ENCODE measurements at regions not wholly inside any gene's neighbourhood (a gene's known extent, or its start where the extent isn't known, plus 50 kb on each side); places are given as distances from the start of the nearest gene placed in this dataset.
"Not testable (repeated sequence)": the region's sequence is repeated elsewhere in the genome, so short reads cannot be mapped to it uniquely, and the experiment has no call there.

GRCh38 chr3:153356908-153357307, 194.9 kb downstream of the RAP2B start:
- H3K36me3 ChIP-seq (ENCODE audit: control insufficient read depth in 1 of 2, insufficient read depth in 2 of 2, low read length in 2 of 2): no peaks in the 10 kb centered on the region
- no peaks in the 10 kb centered on the region for H3K4me1 ChIP-seq (ENCODE audit: control insufficient read depth in 1 of 2, insufficient read depth in 2 of 2, low read length in 2 of 2)
- H3K27ac ChIP-seq (ENCODE audit: low read depth, low read length): no peak overlapping the region
- H3K9ac ChIP-seq (ENCODE audit: low read depth in 1 of 2, low read length in 2 of 2): no peak overlapping the region
- no peak overlapping the region for H3K4me3 ChIP-seq (ENCODE audit: low read depth in 1 of 2, low read length in 2 of 2)
- H3K9me3 ChIP-seq (ENCODE audit: control insufficient read depth in 1 of 2, low read length in 2 of 2): no peaks in the 10 kb centered on the region
- H3K27me3 ChIP-seq (ENCODE audit: control insufficient read depth in 1 of 2, insufficient read depth in 2 of 2, low read length in 2 of 2): no peaks in the 10 kb centered on the region

GRCh38 chr3:153357436-153357835, 195.4 kb downstream of the RAP2B start:
- no peaks in the 10 kb centered on the region for H3K27me3 ChIP-seq (ENCODE audit: control insufficient read depth in 1 of 2, insufficient read depth in 2 of 2, low read length in 2 of 2)
- H3K36me3 ChIP-seq (ENCODE audit: control insufficient read depth in 1 of 2, insufficient read depth in 2 of 2, low read length in 2 of 2): no peaks in the 10 kb centered on the region
- H3K9me3 ChIP-seq (ENCODE audit: control insufficient read depth in 1 of 2, low read length in 2 of 2): no peaks in the 10 kb centered on the region
- no peak overlapping the region for H3K4me3 ChIP-seq (ENCODE audit: low read depth in 1 of 2, low read length in 2 of 2)
- H3K9ac ChIP-seq (ENCODE audit: low read depth in 1 of 2, low read length in 2 of 2): no peak overlapping the region
- no peaks in the 10 kb centered on the region for H3K4me1 ChIP-seq (ENCODE audit: control insufficient read depth in 1 of 2, insufficient read depth in 2 of 2, low read length in 2 of 2)
- no peak overlapping the region for H3K27ac ChIP-seq (ENCODE audit: low read depth, low read length)

- Histone ChIP-seq H3K27me3 (ENCODE audit: control insufficient read depth in 1 of 2, insufficient read depth in 2 of 2, low read length in 2 of 2) (no peaks in the 10 kb centered on the region), H3K9ac (ENCODE audit: low read depth in 1 of 2, low read length in 2 of 2) (no peak overlapping the region), H3K27ac (ENCODE audit: low read depth, low read length) (no peak overlapping the region), H3K4me1 (ENCODE audit: control insufficient read depth in 1 of 2, insufficient read depth in 2 of 2, low read length in 2 of 2) (no peaks in the 10 kb centered on the region), H3K36me3 (ENCODE audit: control insufficient read depth in 1 of 2, insufficient read depth in 2 of 2, low read length in 2 of 2) (no peaks in the 10 kb centered on the region), H3K4me3 (ENCODE audit: low read depth in 1 of 2, low read length in 2 of 2) (no peak overlapping the region), H3K9me3 (ENCODE audit: control insufficient read depth in 1 of 2, low read length in 2 of 2) (no peaks in the 10 kb centered on the region)
Measured at GRCh38 chr3:153369561-153370374, 207.7 kb downstream of the RAP2B start.

- H3K27me3 ChIP-seq (ENCODE audit: control insufficient read depth in 1 of 2, insufficient read depth in 2 of 2, low read length in 2 of 2): no peaks in the 10 kb centered on the region
- H3K4me1 ChIP-seq (ENCODE audit: control insufficient read depth in 1 of 2, insufficient read depth in 2 of 2, low read length in 2 of 2): no peaks in the 10 kb centered on the region
- no peak overlapping the region for H3K27ac ChIP-seq (ENCODE audit: low read depth, low read length)
Measured at GRCh38 chr3:153370680-153371079, 208.7 kb downstream of the RAP2B start.

GRCh38 chr3:153372326-153372725, 210.3 kb downstream of the RAP2B start:
- H3K27ac ChIP-seq (ENCODE audit: low read depth, low read length): no peak overlapping the region
- H3K36me3 ChIP-seq (ENCODE audit: control insufficient read depth in 1 of 2, insufficient read depth in 2 of 2, low read length in 2 of 2): no peaks in the 10 kb centered on the region

More at GRCh38 chr3:153370680-153371079, 208.7 kb downstream of the RAP2B start:
- Histone ChIP-seq H3K4me3 (ENCODE audit: low read depth in 1 of 2, low read length in 2 of 2) (no peak overlapping the region), H3K9ac (ENCODE audit: low read depth in 1 of 2, low read length in 2 of 2) (no peak overlapping the region), H3K9me3 (ENCODE audit: control insufficient read depth in 1 of 2, low read length in 2 of 2) (no peaks in the 10 kb centered on the region), H3K36me3 (ENCODE audit: control insufficient read depth in 1 of 2, insufficient read depth in 2 of 2, low read length in 2 of 2) (no peaks in the 10 kb centered on the region)

GRCh38 chr3:153373606-153374005, 211.6 kb downstream of the RAP2B start:
- no peak overlapping the region for H3K27ac ChIP-seq (ENCODE audit: low read depth, low read length)
- no peaks in the 10 kb centered on the region for H3K27me3 ChIP-seq (ENCODE audit: control insufficient read depth in 1 of 2, insufficient read depth in 2 of 2, low read length in 2 of 2)
- H3K4me3 ChIP-seq (ENCODE audit: low read depth in 1 of 2, low read length in 2 of 2): no peak overlapping the region
- H3K4me1 ChIP-seq (ENCODE audit: control insufficient read depth in 1 of 2, insufficient read depth in 2 of 2, low read length in 2 of 2): no peaks in the 10 kb centered on the region
- H3K9ac ChIP-seq (ENCODE audit: low read depth in 1 of 2, low read length in 2 of 2): no peak overlapping the region
- no peaks in the 10 kb centered on the region for H3K9me3 ChIP-seq (ENCODE audit: control insufficient read depth in 1 of 2, low read length in 2 of 2)
- H3K36me3 ChIP-seq (ENCODE audit: control insufficient read depth in 1 of 2, insufficient read depth in 2 of 2, low read length in 2 of 2): no peaks in the 10 kb centered on the region

More at GRCh38 chr3:153372326-153372725, 210.3 kb downstream of the RAP2B start:
- H3K4me1 ChIP-seq (ENCODE audit: control insufficient read depth in 1 of 2, insufficient read depth in 2 of 2, low read length in 2 of 2): no peaks in the 10 kb centered on the region
- H3K9ac ChIP-seq (ENCODE audit: low read depth in 1 of 2, low read length in 2 of 2): no peak overlapping the region
- no peaks in the 10 kb centered on the region for H3K27me3 ChIP-seq (ENCODE audit: control insufficient read depth in 1 of 2, insufficient read depth in 2 of 2, low read length in 2 of 2)
- H3K4me3 ChIP-seq (ENCODE audit: low read depth in 1 of 2, low read length in 2 of 2): no peak overlapping the region
- no peaks in the 10 kb centered on the region for H3K9me3 ChIP-seq (ENCODE audit: control insufficient read depth in 1 of 2, low read length in 2 of 2)

GRCh38 chr3:153378366-153378765, 216.3 kb downstream of the RAP2B start:
- H3K4me1 ChIP-seq (ENCODE audit: control insufficient read depth in 1 of 2, insufficient read depth in 2 of 2, low read length in 2 of 2); H3K4me3 ChIP-seq (ENCODE audit: low read depth in 1 of 2, low read length in 2 of 2); H3K27me3 ChIP-seq (ENCODE audit: control insufficient read depth in 1 of 2, insufficient read depth in 2 of 2, low read length in 2 of 2); H3K9me3 ChIP-seq (ENCODE audit: control insufficient read depth in 1 of 2, low read length in 2 of 2); H3K27ac ChIP-seq (ENCODE audit: low read depth, low read length); H3K36me3 ChIP-seq (ENCODE audit: control insufficient read depth in 1 of 2, insufficient read depth in 2 of 2, low read length in 2 of 2); H3K9ac ChIP-seq (ENCODE audit: low read depth in 1 of 2, low read length in 2 of 2): not testable (repeated sequence)

- Histone ChIP-seq H3K36me3 (ENCODE audit: control insufficient read depth in 1 of 2, insufficient read depth in 2 of 2, low read length in 2 of 2) (no peaks in the 10 kb centered on the region), H3K27me3 (ENCODE audit: control insufficient read depth in 1 of 2, insufficient read depth in 2 of 2, low read length in 2 of 2) (no peaks in the 10 kb centered on the region), H3K9me3 (ENCODE audit: control insufficient read depth in 1 of 2, low read length in 2 of 2) (no peaks in the 10 kb centered on the region), H3K4me3 (ENCODE audit: low read depth in 1 of 2, low read length in 2 of 2) (no peak overlapping the region), H3K27ac (ENCODE audit: low read depth, low read length) (no peak overlapping the region), H3K4me1 (ENCODE audit: control insufficient read depth in 1 of 2, insufficient read depth in 2 of 2, low read length in 2 of 2) (no peaks in the 10 kb centered on the region), H3K9ac (ENCODE audit: low read depth in 1 of 2, low read length in 2 of 2) (no peak overlapping the region)
Measured at GRCh38 chr3:153379516-153379915, 217.5 kb downstream of the RAP2B start.

- Histone ChIP-seq H3K9me3 (ENCODE audit: control insufficient read depth in 1 of 2, low read length in 2 of 2) (no peaks in the 10 kb centered on the region), H3K27me3 (ENCODE audit: control insufficient read depth in 1 of 2, insufficient read depth in 2 of 2, low read length in 2 of 2) (no peaks in the 10 kb centered on the region), H3K4me1 (ENCODE audit: control insufficient read depth in 1 of 2, insufficient read depth in 2 of 2, low read length in 2 of 2) (no peaks in the 10 kb centered on the region), H3K4me3 (ENCODE audit: low read depth in 1 of 2, low read length in 2 of 2) (no peak overlapping the region), H3K9ac (ENCODE audit: low read depth in 1 of 2, low read length in 2 of 2) (no peak overlapping the region), H3K27ac (ENCODE audit: low read depth, low read length) (no peak overlapping the region), H3K36me3 (ENCODE audit: control insufficient read depth in 1 of 2, insufficient read depth in 2 of 2, low read length in 2 of 2) (no peaks in the 10 kb centered on the region)
Measured at GRCh38 chr3:153385343-153385742, 223.3 kb downstream of the RAP2B start.

GRCh38 chr3:153392363-153392762, 230.3 kb downstream of the RAP2B start:
- Histone ChIP-seq H3K27me3 (ENCODE audit: control insufficient read depth in 1 of 2, insufficient read depth in 2 of 2, low read length in 2 of 2) (no peaks in the 10 kb centered on the region), H3K9me3 (ENCODE audit: control insufficient read depth in 1 of 2, low read length in 2 of 2) (peaks cover 3 to 7% of the 10 kb centered on the region in 2 donors), H3K4me3 (ENCODE audit: low read depth in 1 of 2, low read length in 2 of 2) (no peak overlapping the region), H3K36me3 (ENCODE audit: control insufficient read depth in 1 of 2, insufficient read depth in 2 of 2, low read length in 2 of 2) (no peaks in the 10 kb centered on the region), H3K9ac (ENCODE audit: low read depth in 1 of 2, low read length in 2 of 2) (no peak overlapping the region), H3K4me1 (ENCODE audit: control insufficient read depth in 1 of 2, insufficient read depth in 2 of 2, low read length in 2 of 2) (no peaks in the 10 kb centered on the region), H3K27ac (ENCODE audit: low read depth, low read length) (no peak overlapping the region)
